GM12878 (cell line): ENCODE measurements at regions not wholly inside any gene's neighbourhood (a gene's known extent, or its start where the extent isn't known, plus 50 kb on each side); places are given as distances from the start of the nearest gene placed in this dataset.

Source experiments
- ATAC-seq: fragments of 200-7000 bp; cut with Tn5 transposase; 3 replicates; pipeline ENCODE4 v1.9.1; 2020; ENCODE audit warnings: mild to moderate bottlenecking, moderate library complexity
- BruUV-seq: library from RNA; stranded (reverse); fragments of 400-500 nt; replicated peaks from 2 replicates; lab custom pipeline; 2021; lab: Mats Ljungman, UMichigan
- CTCF ChIA-PET: fragments of 300-600 bp; sonication (Branson Sonifier 250); formaldehyde crosslinking; extraction: SDS; loops from one replicate; lab custom pipeline; 2021; ENCODE audit warnings: inconsistent platforms; lab: Yijun Ruan, JAX
- POLR2A ChIA-PET: fragments of 350-600 bp; formaldehyde crosslinking; extraction: SDS; loops from one replicate; lab custom pipeline; 2021; ENCODE audit warnings: inconsistent platforms; lab: Charles Lee
- RAD21 ChIA-PET: fragments of 300-600 bp; sonication (Branson Sonifier 250); formaldehyde crosslinking; loops from one replicate; lab custom pipeline; 2023; ENCODE audit warnings: antibody characterized with exemption; ENCODE audit not compliant: unreplicated experiment; lab: Charles Lee
- SMC1A ChIA-PET: fragments of 300-600 bp; sonication (Branson Sonifier 250); formaldehyde crosslinking; loops from one replicate; lab custom pipeline; 2023; ENCODE audit not compliant: unreplicated experiment, uncharacterized antibody; lab: Charles Lee
- DNase-seq: peaks from one replicate; pipeline ENCODE4 v3.0.0-alpha.2; 2011; ENCODE audit warnings: low read depth, low spot score
- FAIRE-seq: peaks from 3 replicates; lab custom pipeline; 2011; peaks lifted over from hg19 to GRCh38; lab: Jason Lieb, UNC
- H2AFZ ChIP-seq: 2 replicates; pipeline ENCODE4 v1.6.0; 2011; ENCODE audit warnings: low read depth, low read length, control low read depth; ENCODE audit not compliant: control insufficient read depth
- H3K27ac ChIP-seq: 2 replicates; pipeline ENCODE4 v1.5.1; 2011; ENCODE audit warnings: control low read depth; ENCODE audit not compliant: control insufficient read depth, insufficient read depth
- H3K27me3 ChIP-seq, 2 experiments: replicated peaks in 1 of 2; 2 replicates each; pipeline versions ENCODE4 v1.6.0 to v1.6.1; 2011; ENCODE audit warnings: low read length in 1 of 2; ENCODE audit not compliant: control insufficient read depth in 2 of 2, insufficient read depth in 2 of 2
- H3K36me3 ChIP-seq, 2 experiments: 2 replicates each; pipeline ENCODE4 v1.5.1; 2011; ENCODE audit warnings: low read length in 1 of 2; ENCODE audit not compliant: control insufficient read depth in 2 of 2, insufficient read depth in 2 of 2
- H3K4me1 ChIP-seq: 2 replicates; pipeline ENCODE4 v1.6.1; 2011; ENCODE audit warnings: mild to moderate bottlenecking, low read length, moderate library complexity, mixed read lengths; ENCODE audit not compliant: control insufficient read depth, insufficient read depth
- H3K4me2 ChIP-seq: 2 replicates; pipeline ENCODE4 v1.6.0; 2011; ENCODE audit warnings: control low read depth; ENCODE audit not compliant: control insufficient read depth, insufficient read depth
- H3K4me3 ChIP-seq: fragments of 200-600 bp; sonication (generic); 2 replicates; pipeline ENCODE4 v1.5.1; 2016
- H3K79me2 ChIP-seq: 2 replicates; pipeline ENCODE4 v1.6.0; 2011; ENCODE audit warnings: low read length; ENCODE audit not compliant: control insufficient read depth, insufficient read depth
- H3K9ac ChIP-seq: 2 replicates; pipeline ENCODE4 v1.8.0; 2011; ENCODE audit warnings: low read length, control low read depth, mixed read lengths; ENCODE audit not compliant: control insufficient read depth, insufficient read depth
- H3K9me3 ChIP-seq: replicated peaks from 3 replicates; pipeline ENCODE4 v1.5.1; 2011; ENCODE audit warnings: mild to moderate bottlenecking, low read length; ENCODE audit not compliant: control insufficient read depth, insufficient read depth
- H4K20me1 ChIP-seq: 2 replicates; pipeline ENCODE4 v1.6.0; 2011; ENCODE audit not compliant: control insufficient read depth, insufficient read depth
- BCL11A ChIP-seq: IDR thresholded peaks from 2 replicates; pipeline ENCODE4 v1.6.1; 2011; ENCODE audit warnings: low read depth, low read length
- FOXK2 ChIP-seq: fragments of 450-650 bp; IDR thresholded peaks from 2 replicates; pipeline ENCODE4 v1.6.1; 2017; ENCODE audit warnings: mild to moderate bottlenecking, moderate library complexity
- GATAD2B ChIP-seq: fragments of 450-650 bp; conservative IDR thresholded peaks from 2 replicates; pipeline ENCODE4 v1.6.1; 2017; ENCODE audit warnings: low read depth, mild to moderate bottlenecking, moderate library complexity
- NR2C2 ChIP-seq: IDR thresholded peaks from 2 replicates; pipeline ENCODE4 v1.6.1; 2011; ENCODE audit warnings: borderline replicate concordance, low read depth; ENCODE audit not compliant: control insufficient read depth, insufficient read length
- RAD21 ChIP-seq: IDR thresholded peaks from 2 replicates; pipeline ENCODE4 v1.6.1; 2011; ENCODE audit warnings: mild to moderate bottlenecking, low read depth, low read length, moderate library complexity; ENCODE audit not compliant: insufficient read depth
- WRNIP1 ChIP-seq: IDR thresholded peaks from 2 replicates; pipeline ENCODE4 v1.6.1; 2011; ENCODE audit warnings: low read depth, low read length, improper control_type of control experiment, borderline replicate concordance
- WGBS: methylation state at CpG from one replicate; pipeline ENCODE4 v1.1.6; 2016; ENCODE audit warnings: low lambda C conversion rate; ENCODE audit not compliant: insufficient replicate concordance, insufficient coverage; ENCODE audit errors: missing lambda C conversion rate; 5-methylcytosine and 5-hydroxymethylcytosine counted together
- in situ Hi-C: fragments of 300-500 bp; cut with MboI; formaldehyde crosslinking; loops from 9 replicates; pipeline ENCODE4 v1.14.3; 2018; ENCODE audit warnings: mixed read lengths
- intact Hi-C: fragments of 100-400 bp; cut with micrococcal nuclease; formaldehyde crosslinking; loops from one replicate; pipeline ENCODE4 v1.14.2; 2022; ENCODE audit not compliant: unreplicated experiment
- TF ChIP-seq, protein P1 (sequence below): IDR thresholded peaks from 2 replicates; pipeline ENCODE4 v1.6.1; 2012; ENCODE audit warnings: low read depth, low read length, improper control_type of control experiment
- TF ChIP-seq, protein P2 (sequence below): IDR thresholded peaks from 2 replicates; pipeline ENCODE4 v1.6.1; 2012; ENCODE audit warnings: low read depth, low read length, improper control_type of control experiment
- TF ChIP-seq, protein P3 (sequence below): fragments of 150-350 bp; IDR thresholded peaks from 2 replicates; pipeline ENCODE4 v1.6.1; 2014; ENCODE audit warnings: mild to moderate bottlenecking, low read depth, low read length
- TF ChIP-seq, protein P4 (sequence below): fragments of 450-650 bp; IDR thresholded peaks from 2 replicates; pipeline ENCODE4 v1.6.1; 2017; ENCODE audit warnings: mild to moderate bottlenecking, moderate library complexity
- TF ChIP-seq, protein P5 (sequence below): IDR thresholded peaks from 2 replicates; pipeline ENCODE4 v1.6.1; 2011; ENCODE audit warnings: low read depth, low read length, improper control_type of control experiment, borderline replicate concordance
- TF ChIP-seq, protein P6 (sequence below): fragments of 450-650 bp; IDR thresholded peaks from 2 replicates; pipeline ENCODE4 v1.6.1; 2017; ENCODE audit warnings: borderline replicate concordance

DNA sequence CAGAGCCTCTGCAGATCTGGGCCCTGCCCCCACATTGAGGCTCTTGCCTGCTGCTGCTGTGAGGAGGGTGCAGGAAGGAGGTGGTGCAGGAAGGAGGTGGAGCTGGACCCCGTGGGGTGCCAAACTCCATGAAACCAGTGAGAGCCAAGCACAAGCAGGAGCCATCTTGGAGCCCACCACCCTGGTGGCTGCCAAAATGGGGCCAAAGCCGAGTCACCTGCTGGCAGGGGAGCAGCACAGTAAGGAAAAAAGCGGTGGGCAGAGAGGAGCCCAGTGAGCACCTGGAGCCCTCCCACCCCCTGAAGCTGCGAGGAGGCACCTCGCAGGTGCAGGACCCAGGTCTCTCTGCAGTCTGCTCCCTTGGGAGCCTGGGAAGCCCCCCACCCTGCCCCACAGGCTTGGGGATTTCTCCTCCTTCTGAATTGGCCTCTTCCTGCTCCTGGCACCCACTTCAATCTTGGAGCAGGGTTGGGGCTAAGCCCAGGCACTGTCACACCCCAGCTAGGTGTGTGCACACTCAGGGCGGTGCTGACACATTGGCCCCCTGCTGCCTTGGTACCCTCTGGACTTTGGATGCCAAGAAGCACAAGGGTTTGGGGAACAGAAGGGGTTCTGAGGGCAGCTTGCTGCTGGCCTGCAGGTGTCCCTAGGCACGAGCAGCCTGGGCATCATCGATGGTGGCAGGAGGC, 245.4 kb upstream of the LRRTM4 start:
- DNase-seq (no peak), ATAC-seq (no peak), FAIRE-seq (no peak)
- H3K27me3 ChIP-seq: no peaks in the 10 kb centered on the region
- intact Hi-C loops: no loop called here
- H3K4me2 ChIP-seq: no peak overlapping the region
- H3K9ac ChIP-seq: no peak overlapping the region
- no peaks in the 10 kb centered on the region for H4K20me1 ChIP-seq
- no peak overlapping the region for H2AFZ ChIP-seq
- RAD21 ChIA-PET: no interaction called here
- H3K27ac ChIP-seq: no peak overlapping the region
- no peaks in the 10 kb centered on the region for H3K4me1 ChIP-seq
- WGBS: 1% methylated on average over 8 of the region's 8 CpGs
- H3K9me3 ChIP-seq: no peaks in the 10 kb centered on the region
- BruUV-seq: no TSS peak
- SMC1A ChIA-PET: no interaction called here
- CTCF ChIA-PET: no interaction called here
- no peaks in the 10 kb centered on the region for H3K79me2 ChIP-seq
- in situ Hi-C loops: no loop called here
- POLR2A ChIA-PET: no interaction called here
- H3K36me3 ChIP-seq: no peaks in the 10 kb centered on the region
- no peak overlapping the region for H3K4me3 ChIP-seq
- TF ChIP-seq FOXK2 (no peak), BCL11A (no peak), GATAD2B (no peak), NR2C2 (no peak), WRNIP1 (no peak), RAD21 (no peak)
- TF ChIP-seq, protein P1, sequence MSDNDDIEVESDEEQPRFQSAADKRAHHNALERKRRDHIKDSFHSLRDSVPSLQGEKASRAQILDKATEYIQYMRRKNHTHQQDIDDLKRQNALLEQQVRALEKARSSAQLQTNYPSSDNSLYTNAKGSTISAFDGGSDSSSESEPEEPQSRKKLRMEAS: no peak
- TF ChIP-seq, protein P2, sequence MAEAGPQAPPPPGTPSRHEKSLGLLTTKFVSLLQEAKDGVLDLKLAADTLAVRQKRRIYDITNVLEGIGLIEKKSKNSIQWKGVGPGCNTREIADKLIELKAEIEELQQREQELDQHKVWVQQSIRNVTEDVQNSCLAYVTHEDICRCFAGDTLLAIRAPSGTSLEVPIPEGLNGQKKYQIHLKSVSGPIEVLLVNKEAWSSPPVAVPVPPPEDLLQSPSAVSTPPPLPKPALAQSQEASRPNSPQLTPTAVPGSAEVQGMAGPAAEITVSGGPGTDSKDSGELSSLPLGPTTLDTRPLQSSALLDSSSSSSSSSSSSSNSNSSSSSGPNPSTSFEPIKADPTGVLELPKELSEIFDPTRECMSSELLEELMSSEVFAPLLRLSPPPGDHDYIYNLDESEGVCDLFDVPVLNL: no peak
- TF ChIP-seq, protein P3, sequence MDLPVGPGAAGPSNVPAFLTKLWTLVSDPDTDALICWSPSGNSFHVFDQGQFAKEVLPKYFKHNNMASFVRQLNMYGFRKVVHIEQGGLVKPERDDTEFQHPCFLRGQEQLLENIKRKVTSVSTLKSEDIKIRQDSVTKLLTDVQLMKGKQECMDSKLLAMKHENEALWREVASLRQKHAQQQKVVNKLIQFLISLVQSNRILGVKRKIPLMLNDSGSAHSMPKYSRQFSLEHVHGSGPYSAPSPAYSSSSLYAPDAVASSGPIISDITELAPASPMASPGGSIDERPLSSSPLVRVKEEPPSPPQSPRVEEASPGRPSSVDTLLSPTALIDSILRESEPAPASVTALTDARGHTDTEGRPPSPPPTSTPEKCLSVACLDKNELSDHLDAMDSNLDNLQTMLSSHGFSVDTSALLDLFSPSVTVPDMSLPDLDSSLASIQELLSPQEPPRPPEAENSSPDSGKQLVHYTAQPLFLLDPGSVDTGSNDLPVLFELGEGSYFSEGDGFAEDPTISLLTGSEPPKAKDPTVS: no peak
- TF ChIP-seq, protein P4, sequence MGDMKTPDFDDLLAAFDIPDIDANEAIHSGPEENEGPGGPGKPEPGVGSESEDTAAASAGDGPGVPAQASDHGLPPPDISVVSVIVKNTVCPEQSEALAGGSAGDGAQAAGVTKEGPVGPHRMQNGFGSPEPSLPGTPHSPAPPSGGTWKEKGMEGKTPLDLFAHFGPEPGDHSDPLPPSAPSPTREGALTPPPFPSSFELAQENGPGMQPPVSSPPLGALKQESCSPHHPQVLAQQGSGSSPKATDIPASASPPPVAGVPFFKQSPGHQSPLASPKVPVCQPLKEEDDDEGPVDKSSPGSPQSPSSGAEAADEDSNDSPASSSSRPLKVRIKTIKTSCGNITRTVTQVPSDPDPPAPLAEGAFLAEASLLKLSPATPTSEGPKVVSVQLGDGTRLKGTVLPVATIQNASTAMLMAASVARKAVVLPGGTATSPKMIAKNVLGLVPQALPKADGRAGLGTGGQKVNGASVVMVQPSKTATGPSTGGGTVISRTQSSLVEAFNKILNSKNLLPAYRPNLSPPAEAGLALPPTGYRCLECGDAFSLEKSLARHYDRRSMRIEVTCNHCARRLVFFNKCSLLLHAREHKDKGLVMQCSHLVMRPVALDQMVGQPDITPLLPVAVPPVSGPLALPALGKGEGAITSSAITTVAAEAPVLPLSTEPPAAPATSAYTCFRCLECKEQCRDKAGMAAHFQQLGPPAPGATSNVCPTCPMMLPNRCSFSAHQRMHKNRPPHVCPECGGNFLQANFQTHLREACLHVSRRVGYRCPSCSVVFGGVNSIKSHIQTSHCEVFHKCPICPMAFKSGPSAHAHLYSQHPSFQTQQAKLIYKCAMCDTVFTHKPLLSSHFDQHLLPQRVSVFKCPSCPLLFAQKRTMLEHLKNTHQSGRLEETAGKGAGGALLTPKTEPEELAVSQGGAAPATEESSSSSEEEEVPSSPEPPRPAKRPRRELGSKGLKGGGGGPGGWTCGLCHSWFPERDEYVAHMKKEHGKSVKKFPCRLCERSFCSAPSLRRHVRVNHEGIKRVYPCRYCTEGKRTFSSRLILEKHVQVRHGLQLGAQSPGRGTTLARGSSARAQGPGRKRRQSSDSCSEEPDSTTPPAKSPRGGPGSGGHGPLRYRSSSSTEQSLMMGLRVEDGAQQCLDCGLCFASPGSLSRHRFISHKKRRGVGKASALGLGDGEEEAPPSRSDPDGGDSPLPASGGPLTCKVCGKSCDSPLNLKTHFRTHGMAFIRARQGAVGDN: no peak
- TF ChIP-seq, protein P5, sequence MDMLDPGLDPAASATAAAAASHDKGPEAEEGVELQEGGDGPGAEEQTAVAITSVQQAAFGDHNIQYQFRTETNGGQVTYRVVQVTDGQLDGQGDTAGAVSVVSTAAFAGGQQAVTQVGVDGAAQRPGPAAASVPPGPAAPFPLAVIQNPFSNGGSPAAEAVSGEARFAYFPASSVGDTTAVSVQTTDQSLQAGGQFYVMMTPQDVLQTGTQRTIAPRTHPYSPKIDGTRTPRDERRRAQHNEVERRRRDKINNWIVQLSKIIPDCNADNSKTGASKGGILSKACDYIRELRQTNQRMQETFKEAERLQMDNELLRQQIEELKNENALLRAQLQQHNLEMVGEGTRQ: no peak
- TF ChIP-seq, protein P6, sequence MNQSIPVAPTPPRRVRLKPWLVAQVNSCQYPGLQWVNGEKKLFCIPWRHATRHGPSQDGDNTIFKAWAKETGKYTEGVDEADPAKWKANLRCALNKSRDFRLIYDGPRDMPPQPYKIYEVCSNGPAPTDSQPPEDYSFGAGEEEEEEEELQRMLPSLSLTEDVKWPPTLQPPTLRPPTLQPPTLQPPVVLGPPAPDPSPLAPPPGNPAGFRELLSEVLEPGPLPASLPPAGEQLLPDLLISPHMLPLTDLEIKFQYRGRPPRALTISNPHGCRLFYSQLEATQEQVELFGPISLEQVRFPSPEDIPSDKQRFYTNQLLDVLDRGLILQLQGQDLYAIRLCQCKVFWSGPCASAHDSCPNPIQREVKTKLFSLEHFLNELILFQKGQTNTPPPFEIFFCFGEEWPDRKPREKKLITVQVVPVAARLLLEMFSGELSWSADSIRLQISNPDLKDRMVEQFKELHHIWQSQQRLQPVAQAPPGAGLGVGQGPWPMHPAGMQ: no peak
